Natural killer cell (primary cell): ENCODE measurements at regions not wholly inside any gene's neighbourhood (a gene's known extent, or its start where the extent isn't known, plus 50 kb on each side); places are given as distances from the start of the nearest gene placed in this dataset.

Source experiments
- ATAC-seq, 3 donors: fragments of 150-1000 bp in 2 of 3; fragments of 200-7000 bp in 1 of 3; cut with Tn5 transposase; 1 replicate in 1 of 3; 2 replicates in 2 of 3; pipeline ENCODE4 v1.10.0; 2021; ENCODE audit warnings: mild to moderate bottlenecking in 2 of 3, moderate library complexity in 2 of 3
- DNase-seq, 2 donors: peaks; one replicate each; pipeline versions ENCODE4 v3.0.0 to v3.0.0-alpha.2; 2013 to 2021; ENCODE audit warnings: mixed read lengths in 1 of 2
- H3K27ac ChIP-seq: one replicate; pipeline ENCODE4 v1.5.1; 2013; ENCODE audit warnings: mild to moderate bottlenecking, low read length
- H3K27me3 ChIP-seq: one replicate; pipeline ENCODE4 v1.6.1; 2013; ENCODE audit warnings: low read length; ENCODE audit not compliant: control insufficient read depth, insufficient read depth
- H3K36me3 ChIP-seq: one replicate; pipeline ENCODE4 v1.6.1; 2013; ENCODE audit warnings: low read length; ENCODE audit not compliant: control insufficient read depth, insufficient read depth
- H3K4me1 ChIP-seq: one replicate; pipeline ENCODE4 v1.6.1; 2013; ENCODE audit warnings: low read length; ENCODE audit not compliant: control insufficient read depth, insufficient read depth
- H3K4me3 ChIP-seq: one replicate; pipeline ENCODE4 v1.5.1; 2013; ENCODE audit warnings: low read length
- H3K9me3 ChIP-seq: one replicate; pipeline ENCODE4 v1.6.1; 2013; ENCODE audit warnings: low read length; ENCODE audit not compliant: control insufficient read depth, insufficient read depth
- H3K27ac Mint-ChIP-seq, 2 donors: one replicate each; pipeline ENCODE4 v1.8.0; 2022; ENCODE audit warnings: mild to moderate bottlenecking in 2 of 2, mixed read lengths in 2 of 2, moderate library complexity in 1 of 2
- H3K27me3 Mint-ChIP-seq, 2 donors: one replicate each; pipeline ENCODE4 v1.8.0; 2022; ENCODE audit warnings: low read depth in 2 of 2, mixed read lengths in 2 of 2
- H3K36me3 Mint-ChIP-seq: one replicate; pipeline ENCODE4 v1.8.0; 2022; ENCODE audit warnings: mixed read lengths
- H3K4me1 Mint-ChIP-seq, 2 donors: one replicate each; pipeline ENCODE4 v1.8.0; 2022; ENCODE audit warnings: mixed read lengths in 2 of 2
- H3K4me3 Mint-ChIP-seq: one replicate; pipeline ENCODE4 v1.8.0; 2022; ENCODE audit warnings: mild to moderate bottlenecking, moderate library complexity, mixed read lengths
- H3K9me3 Mint-ChIP-seq, 2 donors: one replicate each; pipeline ENCODE4 v1.8.0; 2022; ENCODE audit warnings: mixed read lengths in 2 of 2
- WGBS: methylation state at CpG from one replicate; pipeline ENCODE4 v1.1.7; 2013; ENCODE audit warnings: missing lambda C conversion rate; ENCODE audit not compliant: insufficient coverage; 5-methylcytosine and 5-hydroxymethylcytosine counted together
- intact Hi-C: fragments of 100-400 bp; cut with micrococcal nuclease; formaldehyde crosslinking; loops from one replicate; pipeline ENCODE4 v1.14.2; 2022
- TF ChIP-seq, protein P1 (sequence below): fragments of 200-600 bp; IDR thresholded peaks from one replicate; pipeline ENCODE4 v1.8.0; 2022; ENCODE audit warnings: antibody characterized with exemption

DNA sequence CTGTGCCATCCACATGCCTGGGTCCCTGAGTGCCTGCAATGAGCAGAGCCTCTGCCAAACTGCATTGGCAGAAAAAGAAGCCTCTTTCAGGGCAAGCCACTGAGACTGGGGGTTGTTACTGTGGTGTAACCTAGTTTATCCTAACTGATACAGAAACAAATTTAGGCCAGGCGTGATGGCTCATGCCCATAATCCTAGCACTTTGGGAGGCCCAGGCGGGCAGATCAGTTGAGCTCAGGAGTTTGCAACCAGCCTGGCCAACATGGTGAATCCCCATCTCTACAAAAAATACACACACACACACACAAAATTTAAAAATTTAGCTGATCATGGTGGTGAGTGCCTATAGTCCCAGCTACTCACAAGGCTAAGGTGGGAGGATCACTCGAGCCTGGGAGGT lies 221.6 kb downstream of the TBC1D2B start:
- Histone ChIP-seq H3K4me3 (no peak overlapping the region), H3K9me3 (no peaks in the 10 kb centered on the region), H3K27me3 (no peaks in the 10 kb centered on the region), H3K36me3 (no peaks in the 10 kb centered on the region), H3K4me1 (no peaks in the 10 kb centered on the region), H3K27ac (no peak overlapping the region)
- DNase-seq, result no peak
- ATAC-seq, result no peak
- H3K27ac Mint-ChIP-seq, result no peak overlapping the region
- H3K4me3 Mint-ChIP-seq, result no peak overlapping the region
- 85% methylated on average over 3 of the region's 3 CpGs for WGBS
- intact Hi-C loops, result no loop called here
- H3K36me3 Mint-ChIP-seq, result no peaks in the 10 kb centered on the region
- TF ChIP-seq, protein P1, sequence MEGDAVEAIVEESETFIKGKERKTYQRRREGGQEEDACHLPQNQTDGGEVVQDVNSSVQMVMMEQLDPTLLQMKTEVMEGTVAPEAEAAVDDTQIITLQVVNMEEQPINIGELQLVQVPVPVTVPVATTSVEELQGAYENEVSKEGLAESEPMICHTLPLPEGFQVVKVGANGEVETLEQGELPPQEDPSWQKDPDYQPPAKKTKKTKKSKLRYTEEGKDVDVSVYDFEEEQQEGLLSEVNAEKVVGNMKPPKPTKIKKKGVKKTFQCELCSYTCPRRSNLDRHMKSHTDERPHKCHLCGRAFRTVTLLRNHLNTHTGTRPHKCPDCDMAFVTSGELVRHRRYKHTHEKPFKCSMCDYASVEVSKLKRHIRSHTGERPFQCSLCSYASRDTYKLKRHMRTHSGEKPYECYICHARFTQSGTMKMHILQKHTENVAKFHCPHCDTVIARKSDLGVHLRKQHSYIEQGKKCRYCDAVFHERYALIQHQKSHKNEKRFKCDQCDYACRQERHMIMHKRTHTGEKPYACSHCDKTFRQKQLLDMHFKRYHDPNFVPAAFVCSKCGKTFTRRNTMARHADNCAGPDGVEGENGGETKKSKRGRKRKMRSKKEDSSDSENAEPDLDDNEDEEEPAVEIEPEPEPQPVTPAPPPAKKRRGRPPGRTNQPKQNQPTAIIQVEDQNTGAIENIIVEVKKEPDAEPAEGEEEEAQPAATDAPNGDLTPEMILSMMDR, result no peak
- H3K27me3 Mint-ChIP-seq, result peaks cover 9 to 30% of the 10 kb centered on the region in 2 donors
- H3K4me1 Mint-ChIP-seq, result no peaks in the 10 kb centered on the region
- H3K9me3 Mint-ChIP-seq, result no peaks in the 10 kb centered on the region

DNA sequence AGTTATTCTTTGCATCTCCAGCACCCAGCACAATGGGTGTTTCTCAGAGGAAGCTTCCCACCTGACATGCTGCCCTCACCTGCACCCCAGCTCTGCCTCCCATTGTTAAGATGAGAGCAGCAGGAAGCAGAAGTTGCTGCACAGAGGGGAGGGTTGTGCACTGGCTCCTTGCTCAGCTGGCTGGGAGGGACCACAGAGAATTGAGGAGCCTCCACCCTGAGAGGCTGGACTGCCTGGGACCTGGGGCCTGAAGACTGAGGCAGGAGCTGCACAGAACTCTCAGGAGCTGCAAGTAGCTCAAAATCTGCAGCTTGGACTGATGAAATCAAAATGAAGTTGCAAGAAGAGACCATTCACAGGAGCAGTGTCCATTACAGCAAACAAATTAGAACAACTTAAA lies 222.3 kb upstream of the LINGO1 start:
- H3K27me3 Mint-ChIP-seq, result peaks cover 9 to 34% of the 10 kb centered on the region in 2 donors
- no peak overlapping the region for H3K27ac ChIP-seq
- H3K27ac Mint-ChIP-seq, result no peak overlapping the region
- no peak overlapping the region for H3K4me3 ChIP-seq
- ATAC-seq, result no peak
- H3K4me1 Mint-ChIP-seq, result no peaks in the 10 kb centered on the region
- H3K27me3 ChIP-seq, result no peaks in the 10 kb centered on the region
- no peak for DNase-seq
- no peak overlapping the region for H3K4me3 Mint-ChIP-seq
- no peaks in the 10 kb centered on the region for H3K36me3 ChIP-seq
- H3K4me1 ChIP-seq, result no peaks in the 10 kb centered on the region
- intact Hi-C loops, result no loop called here
- TF ChIP-seq, protein P1, result no peak
- H3K9me3 ChIP-seq, result no peaks in the 10 kb centered on the region
- no peaks in the 10 kb centered on the region for H3K36me3 Mint-ChIP-seq
- H3K9me3 Mint-ChIP-seq, result peaks cover 2 to 3% of the 10 kb centered on the region in 2 donors

DNA sequence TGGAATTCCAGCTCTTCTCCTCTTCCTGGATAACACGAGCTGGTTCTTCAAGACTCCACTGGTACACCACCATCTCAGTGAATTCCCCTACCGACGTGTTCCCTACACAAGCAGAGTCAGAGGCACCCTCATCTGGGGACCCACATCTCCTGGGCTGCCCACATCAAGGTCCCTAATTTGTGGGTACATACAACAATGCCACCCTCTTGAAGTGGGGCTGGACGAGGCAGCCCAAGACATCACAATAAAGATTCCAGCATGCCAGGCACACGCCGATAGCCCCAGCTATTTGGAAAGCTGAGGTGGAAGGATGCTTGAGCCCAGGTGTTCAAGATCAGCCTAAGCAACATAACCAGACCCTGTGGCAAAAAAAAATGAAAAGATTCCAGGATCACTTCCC lies 221.2 kb upstream of the LINGO1 start:
- H3K4me3 ChIP-seq, result no peak overlapping the region
- Mint-ChIP-seq H3K4me3 (no peak overlapping the region), H3K27me3 (peaks cover 9 to 38% of the 10 kb centered on the region in 2 donors), H3K27ac (no peak overlapping the region), H3K9me3 (peaks cover 3 to 4% of the 10 kb centered on the region in 2 donors), H3K36me3 (no peaks in the 10 kb centered on the region), H3K4me1 (no peaks in the 10 kb centered on the region)
- H3K4me1 ChIP-seq, result no peaks in the 10 kb centered on the region
- ATAC-seq (no peak), DNase-seq (no peak)
- H3K27me3 ChIP-seq, result no peaks in the 10 kb centered on the region
- H3K27ac ChIP-seq, result no peak overlapping the region
- no peaks in the 10 kb centered on the region for H3K36me3 ChIP-seq
- WGBS, result 88% methylated on average over 6 of the region's 6 CpGs
- intact Hi-C loops, result no loop called here
- no peaks in the 10 kb centered on the region for H3K9me3 ChIP-seq
- TF ChIP-seq, protein P1, result no peak

DNA sequence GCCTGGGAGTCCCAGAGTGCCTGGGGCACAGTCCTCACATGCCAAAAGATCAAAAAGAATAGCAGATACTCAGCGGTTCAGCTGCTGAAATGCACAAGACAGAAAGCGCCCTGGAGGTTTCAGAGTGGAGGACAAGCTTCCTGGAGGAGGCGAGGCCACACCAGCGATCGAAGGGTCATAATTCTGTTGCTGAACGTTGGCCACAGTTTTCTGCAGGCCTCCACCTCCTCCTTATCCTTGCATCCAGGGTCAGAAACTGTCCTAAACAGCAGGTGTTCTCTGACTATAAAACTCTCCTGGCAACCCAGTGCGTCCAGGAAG lies 220.3 kb upstream of the LINGO1 start:
- Mint-ChIP-seq H3K9me3 (peaks cover 3 to 4% of the 10 kb centered on the region in 2 donors), H3K27me3 (peaks cover 9 to 42% of the 10 kb centered on the region in 2 donors), H3K36me3 (no peaks in the 10 kb centered on the region), H3K4me3 (no peak overlapping the region), H3K4me1 (no peaks in the 10 kb centered on the region), H3K27ac (no peak overlapping the region)
- TF ChIP-seq, protein P1, result no peak
- DNase-seq (no peak), ATAC-seq (no peak)
- Histone ChIP-seq H3K27me3 (no peaks in the 10 kb centered on the region), H3K4me3 (no peak overlapping the region), H3K9me3 (no peaks in the 10 kb centered on the region), H3K36me3 (no peaks in the 10 kb centered on the region), H3K4me1 (no peaks in the 10 kb centered on the region), H3K27ac (no peak overlapping the region)
- intact Hi-C loops, result no loop called here
- WGBS, result 71% methylated on average over 7 of the region's 7 CpGs
